Caco-2 (cell line): ENCODE measurements at regions not wholly inside any gene's neighbourhood (a gene's known extent, or its start where the extent isn't known, plus 50 kb on each side); places are given as distances from the start of the nearest gene placed in this dataset.

Source experiments
- BruUV-seq: library from RNA; stranded (reverse); fragments of 400-500 nt; replicated peaks from 2 replicates; lab custom pipeline; 2021; lab: Mats Ljungman, UMichigan
- CTCF ChIA-PET: fragments of 300-600 bp; sonication (Branson Sonifier 250); formaldehyde crosslinking; loops from one replicate; lab custom pipeline; 2022; ENCODE audit warnings: antibody characterized with exemption; lab: Charles Lee
- POLR2A ChIA-PET: fragments of 300-600 bp; sonication (Branson Sonifier 250); formaldehyde crosslinking; loops from one replicate; lab custom pipeline; 2022; ENCODE audit warnings: antibody characterized with exemption; lab: Charles Lee
- DNase-seq, 2 experiments: peaks; one replicate each; pipeline versions ENCODE4 v3.0.0 to v3.0.0-alpha.2; 2020 to 2022
- H3K27me3 ChIP-seq: replicated peaks from 2 replicates; pipeline ENCODE4 v1.6.0; 2011; ENCODE audit warnings: low read length; ENCODE audit not compliant: control insufficient read depth, insufficient read depth
- H3K36me3 ChIP-seq: 2 replicates; pipeline ENCODE4 v1.5.1; 2011; ENCODE audit warnings: low read length; ENCODE audit not compliant: control insufficient read depth, insufficient read depth
- H3K4me1 ChIP-seq: fragments of 250-450 bp; sonication (Bioruptor Pico); 2 replicates; pipeline ENCODE4 v1.5.1; 2020; ENCODE audit warnings: mild to moderate bottlenecking
- H3K4me3 ChIP-seq: 2 replicates; pipeline ENCODE4 v1.5.1; 2011; ENCODE audit warnings: low read depth, mild to moderate bottlenecking, control low read depth, low read length
- H3K9me3 ChIP-seq: fragments of 250-450 bp; sonication (Bioruptor Pico); 2 replicates; pipeline ENCODE4 v1.5.1; 2020; ENCODE audit warnings: mild to moderate bottlenecking, moderate library complexity
- H3K27ac Mint-ChIP-seq: one replicate; pipeline ENCODE4 v1.8.0; 2022; ENCODE audit warnings: mixed read lengths; ENCODE audit not compliant: unreplicated experiment
- H3K27me3 Mint-ChIP-seq: one replicate; pipeline ENCODE4 v1.8.0; 2022; ENCODE audit warnings: mixed read lengths; ENCODE audit not compliant: insufficient read depth, unreplicated experiment
- H3K36me3 Mint-ChIP-seq: one replicate; pipeline ENCODE4 v1.8.0; 2022; ENCODE audit warnings: mild to moderate bottlenecking, mixed read lengths; ENCODE audit not compliant: insufficient read depth, unreplicated experiment
- H3K4me1 Mint-ChIP-seq: one replicate; pipeline ENCODE4 v1.8.0; 2022; ENCODE audit warnings: low read depth, mixed read lengths; ENCODE audit not compliant: unreplicated experiment
- H3K4me3 Mint-ChIP-seq: one replicate; pipeline ENCODE4 v1.8.0; 2022; ENCODE audit warnings: mild to moderate bottlenecking, moderate library complexity, mixed read lengths; ENCODE audit not compliant: unreplicated experiment
- H3K9me3 Mint-ChIP-seq: one replicate; pipeline ENCODE4 v1.8.0; 2022; ENCODE audit warnings: mixed read lengths; ENCODE audit not compliant: unreplicated experiment
- CTCF ChIP-seq, 2 experiments: fragments of 200-600 bp in 1 of 2; IDR thresholded peaks; 1 replicate in 1 of 2; 2 replicates in 1 of 2; pipeline versions ENCODE4 v1.5.1 to v1.8.0; 2011 to 2022; ENCODE audit warnings: antibody characterized with exemption in 1 of 2, control low read depth in 1 of 2, inconsistent platforms in 1 of 2, low read depth in 1 of 2, low read length in 1 of 2, mild to moderate bottlenecking in 1 of 2, moderate library complexity in 1 of 2; ENCODE audit not compliant: insufficient read depth in 1 of 2, severe bottlenecking in 1 of 2, unreplicated experiment in 1 of 2
- intact Hi-C: fragments of 100-400 bp; cut with micrococcal nuclease; formaldehyde crosslinking; loops from one replicate; pipeline ENCODE4 v1.10.0; 2022; ENCODE audit not compliant: unreplicated experiment

GRCh38 chr2:65876114-65876513 lies 443.7 kb upstream of the SPRED2 start:
- BruUV-seq = no TSS peak
- Mint-ChIP-seq H3K27ac (no peak overlapping the region), H3K4me3 (no peak overlapping the region), H3K27me3 (no peaks in the 10 kb centered on the region), H3K4me1 (no peaks in the 10 kb centered on the region), H3K9me3 (no peaks in the 10 kb centered on the region), H3K36me3 (no peaks in the 10 kb centered on the region)
- no peaks in the 10 kb centered on the region for H3K4me1 ChIP-seq
- no peaks in the 10 kb centered on the region for H3K9me3 ChIP-seq
- no peaks in the 10 kb centered on the region for H3K36me3 ChIP-seq
- peaks cover 2% of the 10 kb centered on the region; the same call in 1 of the 2 replicates for H3K27me3 ChIP-seq
- intact Hi-C loops = no loop called here
- no peak overlapping the region for H3K4me3 ChIP-seq
- POLR2A ChIA-PET = no interaction called here
- TF ChIP-seq CTCF (IDR thresholded peaks at IDR 0.05; ENCODE audit: insufficient read depth in 1 of 2, low read depth in 1 of 2, low read length in 1 of 2, severe bottlenecking in 1 of 2, unreplicated experiment in 1 of 2) = no peak
- no peak for DNase-seq
- CTCF ChIA-PET = no interaction called here

- Mint-ChIP-seq H3K36me3 (no peaks in the 10 kb centered on the region), H3K4me1 (no peaks in the 10 kb centered on the region), H3K27ac (no peak overlapping the region), H3K4me3 (no peak overlapping the region), H3K27me3 (peaks cover 11% of the 10 kb centered on the region), H3K9me3 (no peaks in the 10 kb centered on the region)
- TF ChIP-seq CTCF (IDR thresholded peaks at IDR 0.05; ENCODE audit: insufficient read depth in 1 of 2, low read depth in 1 of 2, low read length in 1 of 2, severe bottlenecking in 1 of 2, unreplicated experiment in 1 of 2) = no peak
- no TSS peak for BruUV-seq
- ChIA-PET CTCF (no interaction called here), POLR2A (no interaction called here)
- DNase-seq = no peak
- intact Hi-C loops = no loop called here
- H3K4me3 ChIP-seq = no peak overlapping the region
- no peaks in the 10 kb centered on the region for H3K9me3 ChIP-seq
- no peaks in the 10 kb centered on the region for H3K4me1 ChIP-seq
- no peaks in the 10 kb centered on the region for H3K36me3 ChIP-seq
- H3K27me3 ChIP-seq = peaks cover 2% of the 10 kb centered on the region; the same call in 1 of the 2 replicates
These were observed 438.4 kb upstream of the SPRED2 start for GRCh38 chr2:65870826-65871225.

GRCh38 chr2:65869296-65869695 lies 436.9 kb upstream of the SPRED2 start:
- Mint-ChIP-seq H3K4me1 (no peaks in the 10 kb centered on the region), H3K4me3 (no peak overlapping the region), H3K9me3 (no peaks in the 10 kb centered on the region), H3K27me3 (peaks cover 11% of the 10 kb centered on the region), H3K36me3 (no peaks in the 10 kb centered on the region), H3K27ac (no peak overlapping the region)
- no peaks in the 10 kb centered on the region for H3K4me1 ChIP-seq
- H3K36me3 ChIP-seq = no peaks in the 10 kb centered on the region
- TF ChIP-seq CTCF (IDR thresholded peaks at IDR 0.05; ENCODE audit: insufficient read depth in 1 of 2, low read depth in 1 of 2, low read length in 1 of 2, severe bottlenecking in 1 of 2, unreplicated experiment in 1 of 2) = no peak
- ChIA-PET POLR2A (no interaction called here), CTCF (no interaction called here)
- intact Hi-C loops = no loop called here
- no peak overlapping the region for H3K4me3 ChIP-seq
- BruUV-seq = no TSS peak
- no peak for DNase-seq
- no peaks in the 10 kb centered on the region; the same call in 1 of the 2 replicates for H3K9me3 ChIP-seq
- H3K27me3 ChIP-seq = peaks cover 2% of the 10 kb centered on the region; the same call in 1 of the 2 replicates
